ENCODE measurements at regions not wholly inside any gene's neighbourhood (a gene's known extent, or its start where the extent isn't known, plus 50 kb on each side); places are given as distances from the start of the nearest gene placed in this dataset.

DNA sequence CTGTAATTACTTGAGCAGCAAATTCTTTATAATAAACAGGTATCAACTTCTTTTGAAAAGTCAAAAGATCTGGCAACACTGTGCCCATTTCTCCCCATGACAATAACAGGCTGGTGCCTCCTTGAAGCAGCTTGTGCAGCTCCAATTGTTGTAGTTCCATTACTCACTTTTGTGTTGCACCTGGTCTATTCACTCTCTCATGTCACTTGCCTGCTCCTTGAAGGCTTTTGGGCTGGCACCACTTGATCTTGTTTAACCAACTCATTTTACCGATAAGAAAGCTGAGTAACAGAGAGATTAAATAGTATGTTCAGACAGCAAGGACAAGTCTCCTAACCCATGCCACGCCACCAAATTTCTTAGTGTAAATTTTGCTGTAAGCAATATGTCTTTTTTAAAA is 314.5 kb downstream of the OSR1 start:
- TF ChIP-seq, protein P1, sequence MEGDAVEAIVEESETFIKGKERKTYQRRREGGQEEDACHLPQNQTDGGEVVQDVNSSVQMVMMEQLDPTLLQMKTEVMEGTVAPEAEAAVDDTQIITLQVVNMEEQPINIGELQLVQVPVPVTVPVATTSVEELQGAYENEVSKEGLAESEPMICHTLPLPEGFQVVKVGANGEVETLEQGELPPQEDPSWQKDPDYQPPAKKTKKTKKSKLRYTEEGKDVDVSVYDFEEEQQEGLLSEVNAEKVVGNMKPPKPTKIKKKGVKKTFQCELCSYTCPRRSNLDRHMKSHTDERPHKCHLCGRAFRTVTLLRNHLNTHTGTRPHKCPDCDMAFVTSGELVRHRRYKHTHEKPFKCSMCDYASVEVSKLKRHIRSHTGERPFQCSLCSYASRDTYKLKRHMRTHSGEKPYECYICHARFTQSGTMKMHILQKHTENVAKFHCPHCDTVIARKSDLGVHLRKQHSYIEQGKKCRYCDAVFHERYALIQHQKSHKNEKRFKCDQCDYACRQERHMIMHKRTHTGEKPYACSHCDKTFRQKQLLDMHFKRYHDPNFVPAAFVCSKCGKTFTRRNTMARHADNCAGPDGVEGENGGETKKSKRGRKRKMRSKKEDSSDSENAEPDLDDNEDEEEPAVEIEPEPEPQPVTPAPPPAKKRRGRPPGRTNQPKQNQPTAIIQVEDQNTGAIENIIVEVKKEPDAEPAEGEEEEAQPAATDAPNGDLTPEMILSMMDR (IDR thresholded peaks at IDR 0.05; ENCODE audit: control insufficient read depth, extremely low read depth, insufficient read depth), result no peak
- DNase-seq (ENCODE audit: low read depth), result no peak
- no peak overlapping the region for H3K4me3 ChIP-seq (ENCODE audit: low read depth, low read length)

DNA sequence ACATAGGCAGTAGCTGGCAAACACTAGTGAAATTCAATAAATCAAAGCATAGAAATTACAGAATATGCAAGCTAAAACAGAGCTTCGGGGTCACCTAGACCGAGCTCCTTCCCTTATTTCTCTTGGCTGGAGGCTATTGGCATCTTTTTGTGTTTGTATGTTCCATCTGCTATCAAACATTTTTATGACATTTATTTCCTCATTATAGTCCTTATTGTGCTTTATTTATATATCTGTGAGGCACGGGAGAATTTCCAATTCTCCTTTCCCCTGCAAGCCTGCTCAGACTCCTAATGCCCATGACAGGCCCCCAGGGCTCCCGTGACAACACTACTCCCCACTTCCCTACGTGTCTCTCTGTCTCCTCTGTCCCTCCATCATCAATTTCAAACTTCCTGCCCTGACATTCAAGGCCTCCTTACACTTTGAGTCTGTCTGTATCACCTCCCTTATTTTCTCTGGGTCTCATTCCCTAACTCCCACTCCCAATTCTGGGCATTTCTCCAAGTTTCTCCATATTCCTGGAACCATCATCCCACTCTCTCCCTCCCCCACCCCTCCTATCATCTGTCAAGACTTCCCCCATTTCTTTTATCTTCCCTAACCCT is 316.9 kb downstream of the OSR1 start:
- H3K4me3 ChIP-seq (ENCODE audit: low read depth, low read length), result no peak overlapping the region
- TF ChIP-seq, protein P1 (IDR thresholded peaks at IDR 0.05; ENCODE audit: control insufficient read depth, extremely low read depth, insufficient read depth), result no peak
- DNase-seq (ENCODE audit: low read depth), result no peak

DNA sequence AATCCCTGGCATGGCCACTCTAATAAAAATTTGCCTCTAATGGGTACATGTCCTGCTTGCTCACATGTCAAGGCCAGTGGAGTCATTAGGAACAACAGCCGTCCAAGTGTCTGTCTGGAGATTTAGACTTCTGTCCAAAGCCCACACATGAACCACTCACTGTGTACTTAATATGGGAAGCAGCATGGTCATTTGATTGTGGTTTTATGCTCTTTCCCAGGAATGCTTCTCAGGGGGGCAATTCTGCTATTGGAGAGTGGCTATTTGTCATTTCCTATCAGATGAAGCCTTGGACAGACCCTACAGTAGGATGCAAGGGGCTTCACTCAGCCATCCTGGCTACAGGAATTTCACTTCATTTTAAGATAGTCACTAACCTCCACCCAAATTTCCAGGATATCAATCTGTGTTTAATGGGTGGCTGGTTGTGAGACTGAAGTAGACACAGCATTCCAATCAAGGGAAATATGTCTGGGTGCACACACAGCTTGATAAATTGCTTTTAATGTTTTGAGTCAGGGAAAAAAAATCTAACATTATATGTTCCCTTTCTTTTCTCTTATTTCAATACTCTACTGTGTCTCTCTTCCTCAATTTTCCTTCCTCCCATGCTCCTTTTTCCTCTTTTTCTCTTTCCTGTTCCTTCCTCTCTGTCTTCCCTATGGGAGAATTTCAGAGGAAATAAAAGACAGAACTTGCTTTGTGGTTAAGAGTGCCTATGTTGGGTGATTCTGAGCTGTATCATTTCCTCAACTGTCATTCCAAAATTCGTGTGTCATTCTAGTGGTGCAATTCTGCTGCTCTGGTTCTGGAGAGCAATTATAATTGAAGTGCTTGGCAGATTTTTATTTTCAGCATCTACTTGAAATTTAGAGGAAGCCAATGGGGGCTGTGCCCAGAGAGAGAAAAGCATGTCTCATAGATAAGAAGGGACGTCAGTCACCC is 320.1 kb downstream of the OSR1 start:
- TF ChIP-seq, protein P1 (IDR thresholded peaks at IDR 0.05; ENCODE audit: control insufficient read depth, extremely low read depth, insufficient read depth), result no peak
- DNase-seq (ENCODE audit: low read depth), result no peak
- H3K4me3 ChIP-seq (ENCODE audit: low read depth, low read length), result no peak overlapping the region

DNA sequence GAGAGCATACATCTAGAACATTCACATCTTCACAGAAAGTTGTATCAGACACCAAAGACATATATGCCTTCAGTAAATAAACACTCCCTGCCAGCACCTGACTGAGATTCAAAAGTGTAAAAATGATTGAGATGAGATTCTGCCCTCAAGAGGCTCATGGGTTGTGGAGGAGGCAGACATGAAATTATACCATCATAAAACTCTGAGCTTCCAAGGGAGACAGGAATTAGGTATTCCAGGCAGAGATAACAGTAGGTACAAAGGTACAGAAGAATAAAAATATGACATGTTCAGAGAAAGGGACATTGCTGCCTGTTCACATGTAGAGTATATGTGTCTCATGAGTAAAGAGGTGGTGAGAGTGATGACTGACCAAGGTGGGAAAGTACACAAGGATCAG is 322.3 kb downstream of the OSR1 start:
- TF ChIP-seq, protein P1 (IDR thresholded peaks at IDR 0.05; ENCODE audit: control insufficient read depth, extremely low read depth, insufficient read depth), result no peak
- no peak overlapping the region for H3K4me3 ChIP-seq (ENCODE audit: low read depth, low read length)
- no peak for DNase-seq (ENCODE audit: low read depth)

DNA sequence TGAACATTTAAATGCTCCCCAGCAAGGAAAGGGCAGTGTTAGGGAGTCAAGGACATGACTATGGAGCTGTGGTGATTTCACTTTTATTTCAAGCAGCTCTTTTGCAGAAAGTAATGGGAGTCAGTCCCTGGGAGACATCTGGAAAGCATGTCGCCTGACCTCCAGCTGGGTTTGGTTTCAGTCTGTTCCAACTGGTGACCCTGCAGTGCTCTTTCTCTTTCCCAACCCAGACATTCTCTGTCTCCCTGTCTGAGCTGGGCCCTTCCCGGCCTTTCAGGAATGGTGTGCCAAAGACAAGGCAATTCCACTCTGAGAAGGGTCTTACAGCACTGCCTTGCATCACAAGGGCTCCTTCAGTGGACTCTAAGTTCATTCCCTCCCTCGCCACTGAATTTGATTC is 323.2 kb downstream of the OSR1 start:
- H3K4me3 ChIP-seq (ENCODE audit: low read depth, low read length), result no peak overlapping the region
- TF ChIP-seq, protein P1 (IDR thresholded peaks at IDR 0.05; ENCODE audit: control insufficient read depth, extremely low read depth, insufficient read depth), result no peak
- DNase-seq (ENCODE audit: low read depth), result no peak

DNA sequence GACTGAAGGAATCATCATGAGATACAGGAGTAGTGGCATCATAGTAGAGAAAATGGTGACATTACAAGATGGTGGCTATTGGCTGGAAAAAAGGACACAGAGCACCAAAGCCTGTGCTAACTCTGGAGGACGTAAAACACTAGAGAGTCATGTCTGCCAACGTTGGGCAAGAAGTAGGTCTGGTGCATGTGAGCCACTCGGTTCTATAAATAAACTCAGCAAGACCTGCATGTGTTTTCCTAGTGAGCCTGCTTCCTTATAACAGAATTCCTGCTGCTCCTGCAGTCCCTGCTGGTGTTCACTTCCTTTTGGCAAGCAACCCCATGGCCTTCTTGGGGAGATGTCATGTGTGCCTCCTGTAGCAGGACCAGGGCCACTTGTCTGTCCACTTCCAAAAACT is 325.2 kb downstream of the OSR1 start:
- TF ChIP-seq, protein P1 (IDR thresholded peaks at IDR 0.05; ENCODE audit: control insufficient read depth, extremely low read depth, insufficient read depth), result no peak
- no peak for DNase-seq (ENCODE audit: low read depth)
- H3K4me3 ChIP-seq (ENCODE audit: low read depth, low read length), result no peak overlapping the region
